DOHH2 (cell line): ENCODE measurements at regions not wholly inside any gene's neighbourhood (a gene's known extent, or its start where the extent isn't known, plus 50 kb on each side); places are given as distances from the start of the nearest gene placed in this dataset.

Source experiments
- H3F3A ChIP-seq: fragments of 200-600 bp; sonication (generic), shearing (Covaris generic); 2 replicates; pipeline ENCODE4 v1.6.0; 2016; ENCODE audit warnings: antibody characterized with exemption, mild to moderate bottlenecking; ENCODE audit not compliant: control insufficient read depth, insufficient read depth
- H3K27ac ChIP-seq: fragments of 200-600 bp; sonication (generic); 2 replicates; pipeline ENCODE4 v1.5.1; 2014; ENCODE audit warnings: low read depth, mild to moderate bottlenecking, low read length, moderate library complexity
- H3K27me3 ChIP-seq: fragments of 200-600 bp; sonication (generic); 2 replicates; pipeline ENCODE4 v1.6.1; 2014; ENCODE audit warnings: mild to moderate bottlenecking, low read length, mixed read lengths; ENCODE audit not compliant: control insufficient read depth
- H3K36me3 ChIP-seq: fragments of 200-600 bp; sonication (generic); 2 replicates; pipeline ENCODE4 v1.6.1; 2014; ENCODE audit warnings: mild to moderate bottlenecking, low read length, moderate library complexity, mixed read lengths; ENCODE audit not compliant: control insufficient read depth
- H3K4me1 ChIP-seq: fragments of 200-600 bp; sonication (generic); 2 replicates; pipeline ENCODE4 v1.6.1; 2014; ENCODE audit warnings: mild to moderate bottlenecking, low read length, mixed read lengths; ENCODE audit not compliant: control insufficient read depth
- H3K4me2 ChIP-seq: fragments of 200-600 bp; sonication (generic); 2 replicates; pipeline ENCODE4 v1.6.0; 2014; ENCODE audit warnings: mild to moderate bottlenecking, low read length, moderate library complexity
- H3K4me3 ChIP-seq: fragments of 200-600 bp; sonication (generic); 2 replicates; pipeline ENCODE4 v1.5.1; 2014; ENCODE audit warnings: mild to moderate bottlenecking, low read length, mixed read lengths
- H3K79me2 ChIP-seq: fragments of 200-600 bp; sonication (generic); 2 replicates; pipeline ENCODE4 v1.6.1; 2014; ENCODE audit warnings: mild to moderate bottlenecking, low read length, mixed read lengths; ENCODE audit not compliant: control insufficient read depth
- H3K9me2 ChIP-seq: fragments of 200-600 bp; sonication (generic); replicated peaks from 2 replicates; pipeline ENCODE4 v1.6.1; 2014; ENCODE audit warnings: mild to moderate bottlenecking, low read length, mixed read lengths; ENCODE audit not compliant: control insufficient read depth
- H3K9me3 ChIP-seq: fragments of 200-600 bp; sonication (generic); 2 replicates; pipeline ENCODE4 v1.6.1; 2014; ENCODE audit warnings: antibody characterized with exemption, low read length, mixed read lengths; ENCODE audit not compliant: control insufficient read depth, insufficient read depth
- H4K20me1 ChIP-seq: fragments of 200-600 bp; sonication (generic); 2 replicates; pipeline ENCODE4 v1.6.0; 2014; ENCODE audit warnings: low read depth, mild to moderate bottlenecking, antibody characterized with exemption, low read length, moderate library complexity; ENCODE audit not compliant: control insufficient read depth, insufficient read depth
- CTCF ChIP-seq: fragments of 200-600 bp; sonication (generic); IDR thresholded peaks from one replicate; pipeline ENCODE4 v1.5.1; 2014; ENCODE audit warnings: antibody characterized with exemption, mild to moderate bottlenecking, low read depth, low read length; ENCODE audit not compliant: poor library complexity, severe bottlenecking
- EZH2phosphoT487 ChIP-seq: fragments of 200-600 bp; sonication (generic); IDR thresholded peaks from 2 replicates; pipeline ENCODE4 v1.6.1; 2017; ENCODE audit warnings: borderline replicate concordance, mild to moderate bottlenecking, antibody characterized with exemption, low read length, moderate library complexity, mixed read lengths

GRCh38 chr3:33919312-33920120 lies 121.1 kb downstream of the PDCD6IP start:
- no peak overlapping the region for H3K27ac ChIP-seq
- no peaks in the 10 kb centered on the region for H3F3A ChIP-seq
- no peaks in the 10 kb centered on the region for H3K9me3 ChIP-seq
- TF ChIP-seq CTCF (no peak), EZH2phosphoT487 (no peak)
- H3K4me3 ChIP-seq, result no peak overlapping the region
- H3K36me3 ChIP-seq, result no peaks in the 10 kb centered on the region
- no peaks in the 10 kb centered on the region for H4K20me1 ChIP-seq
- no peak overlapping the region for H3K4me2 ChIP-seq
- no peaks in the 10 kb centered on the region for H3K9me2 ChIP-seq
- no peaks in the 10 kb centered on the region for H3K4me1 ChIP-seq
- H3K27me3 ChIP-seq, result no peaks in the 10 kb centered on the region
- no peaks in the 10 kb centered on the region for H3K79me2 ChIP-seq

- H3K36me3 ChIP-seq, result no peaks in the 10 kb centered on the region
- no peak overlapping the region for H3K4me3 ChIP-seq
- no peaks in the 10 kb centered on the region for H3F3A ChIP-seq
- H3K9me2 ChIP-seq, result no peaks in the 10 kb centered on the region
- no peak overlapping the region for H3K4me2 ChIP-seq
- no peak for TF ChIP-seq CTCF
- no peak for TF ChIP-seq EZH2phosphoT487
- H3K27ac ChIP-seq, result no peak overlapping the region
- no peaks in the 10 kb centered on the region for H3K4me1 ChIP-seq
- no peaks in the 10 kb centered on the region for H4K20me1 ChIP-seq
- no peaks in the 10 kb centered on the region for H3K27me3 ChIP-seq
- H3K79me2 ChIP-seq, result no peaks in the 10 kb centered on the region
- no peaks in the 10 kb centered on the region for H3K9me3 ChIP-seq
These were observed 122.1 kb downstream of the PDCD6IP start for GRCh38 chr3:33920511-33920910.

GRCh38 chr3:33921608-33922007 lies 123.2 kb downstream of the PDCD6IP start:
- H3K4me3 ChIP-seq, result no peak overlapping the region
- no peaks in the 10 kb centered on the region for H3K9me3 ChIP-seq
- no peaks in the 10 kb centered on the region for H3K79me2 ChIP-seq
- no peak overlapping the region for H3K4me2 ChIP-seq
- no peak for TF ChIP-seq EZH2phosphoT487
- no peak for TF ChIP-seq CTCF
- H3F3A ChIP-seq, result no peaks in the 10 kb centered on the region
- H3K27me3 ChIP-seq, result no peaks in the 10 kb centered on the region
- H3K9me2 ChIP-seq, result no peaks in the 10 kb centered on the region
- H3K4me1 ChIP-seq, result no peaks in the 10 kb centered on the region
- no peak overlapping the region for H3K27ac ChIP-seq
- no peaks in the 10 kb centered on the region for H4K20me1 ChIP-seq
- no peaks in the 10 kb centered on the region for H3K36me3 ChIP-seq
